Tibial nerve (tissue), 4 donors: ENCODE measurements at regions not wholly inside any gene's neighbourhood (a gene's known extent, or its start where the extent isn't known, plus 50 kb on each side); places are given as distances from the start of the nearest gene placed in this dataset.
"Not testable (repeated sequence)": the region's sequence is repeated elsewhere in the genome, so short reads cannot be mapped to it uniquely, and the experiment has no call there.

Source experiments
- DNase-seq, 2 donors: peaks; one replicate each; pipeline ENCODE4 v3.0.0-alpha.2; 2019; ENCODE audit warnings: low spot score in 2 of 2
- H3K27ac ChIP-seq, 4 donors: fragments of 200-600 bp; sonication (generic) in 3 of 4; one replicate each; pipeline ENCODE4 v1.5.1; 2017 to 2019; ENCODE audit warnings: mild to moderate bottlenecking in 1 of 4
- H3K27me3 ChIP-seq, 2 donors: fragments of 200-600 bp; sonication (generic) in 1 of 2; one replicate each; pipeline versions ENCODE4 v1.5.1 to v1.6.0; 2017 to 2019
- H3K36me3 ChIP-seq, 3 donors: fragments of 200-600 bp; sonication (generic); one replicate each; pipeline ENCODE4 v1.5.1; 2018 to 2019
- H3K4me1 ChIP-seq, 4 donors: fragments of 200-600 bp; sonication (generic) in 3 of 4; one replicate each; pipeline ENCODE4 v1.5.1; 2017 to 2019
- H3K4me3 ChIP-seq, 4 donors: fragments of 200-600 bp; sonication (generic) in 3 of 4; one replicate each; pipeline ENCODE4 v1.5.1; 2017 to 2019; ENCODE audit warnings: mild to moderate bottlenecking in 1 of 4, moderate library complexity in 1 of 4
- H3K9me3 ChIP-seq, 4 donors: fragments of 200-600 bp; sonication (generic) in 3 of 4; one replicate each; pipeline ENCODE4 v1.5.1; 2017 to 2019
- CTCF ChIP-seq, 5 experiments: fragments of 200-600 bp in 3 of 5; fragments of 450-650 bp in 2 of 5; sonication (generic) in 3 of 5; IDR thresholded peaks; one replicate each; pipeline ENCODE4 v1.5.1; 2016 to 2019; ENCODE audit warnings: antibody characterized with exemption in 5 of 5, mild to moderate bottlenecking in 3 of 5, moderate library complexity in 2 of 5
- EP300 ChIP-seq, 2 donors: sonication (generic); formaldehyde crosslinking; IDR thresholded peaks; one replicate each; pipeline ENCODE4 v1.6.1; 2017; ENCODE audit warnings: antibody characterized with exemption in 2 of 2, mild to moderate bottlenecking in 1 of 2
- POLR2A ChIP-seq, 2 donors: fragments of 450-650 bp; IDR thresholded peaks; one replicate each; pipeline ENCODE4 v1.6.1; 2017; ENCODE audit warnings: antibody characterized with exemption in 2 of 2, mild to moderate bottlenecking in 2 of 2, moderate library complexity in 2 of 2
- WGBS, 2 donors: methylation state at CpG; one replicate each; pipeline ENCODE4 v1.1.5; 2018; 5-methylcytosine and 5-hydroxymethylcytosine counted together

DNA sequence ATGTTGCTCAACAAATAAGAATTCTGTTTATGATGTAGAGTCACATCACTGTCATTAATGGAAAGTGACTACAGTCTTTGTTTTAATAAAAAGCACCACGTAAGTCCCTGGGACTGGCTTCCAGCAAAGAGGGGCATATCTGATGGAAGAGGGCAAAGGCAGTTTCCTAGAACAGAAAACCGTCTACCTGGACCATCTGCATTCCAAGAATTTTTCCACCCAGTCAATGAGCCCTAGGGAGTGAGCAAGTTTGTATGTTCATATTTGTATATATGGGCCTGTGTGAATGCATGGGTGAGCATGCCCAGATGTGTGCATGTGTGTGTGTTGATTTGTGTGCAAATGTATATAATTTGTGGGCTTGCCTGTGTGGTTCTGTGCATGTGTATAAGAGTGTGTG, 156.8 kb upstream of the SEMA6A start:
- 71 to 85% methylated on average over 2 of the region's 2 CpGs for WGBS, 2 donors

DNA sequence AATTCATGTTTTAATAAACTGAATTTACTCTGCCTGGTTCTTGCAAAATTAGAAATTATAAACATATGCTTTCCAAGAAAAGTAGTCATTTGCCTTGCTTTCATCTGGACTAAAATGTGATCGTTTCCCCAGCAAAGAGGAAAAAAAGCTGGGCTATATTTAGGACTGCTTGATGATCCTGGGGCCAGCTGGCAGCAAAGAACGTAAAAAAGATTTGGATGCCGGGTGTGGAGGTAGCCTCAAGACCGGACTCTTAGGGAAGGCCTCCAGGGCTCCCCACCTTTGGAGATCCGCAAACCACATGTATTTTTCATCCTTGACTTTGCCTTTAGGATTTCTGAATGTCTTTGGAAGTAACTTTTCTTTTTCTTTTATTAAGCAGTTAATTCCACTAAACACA, 156.1 kb upstream of the SEMA6A start:
- TF ChIP-seq POLR2A (IDR thresholded peaks at IDR 0.05) = no peak
- TF ChIP-seq EP300 (IDR thresholded peaks at IDR 0.05) = no peak
- no peak for TF ChIP-seq CTCF (IDR thresholded peaks at IDR 0.05)
- peaks cover 0 to 5% (median 0%) of the 10 kb centered on the region in 4 donors for H3K4me1 ChIP-seq

More for the DNA sequence above, 156.8 kb upstream of the SEMA6A start:
- no peaks in the 10 kb centered on the region for H3K36me3 ChIP-seq
- H3K4me3 ChIP-seq = no peak overlapping the region
- H3K27ac ChIP-seq = no peak overlapping the region
- H3K9me3 ChIP-seq = no peaks in the 10 kb centered on the region
- DNase-seq = no peak
- TF ChIP-seq CTCF (IDR thresholded peaks at IDR 0.05) = no peak
- TF ChIP-seq POLR2A (IDR thresholded peaks at IDR 0.05) = no peak
- no peak for TF ChIP-seq EP300 (IDR thresholded peaks at IDR 0.05)
- no peaks in the 10 kb centered on the region for H3K27me3 ChIP-seq
- peaks cover 0 to 5% (median 0%) of the 10 kb centered on the region in 4 donors for H3K4me1 ChIP-seq

DNA sequence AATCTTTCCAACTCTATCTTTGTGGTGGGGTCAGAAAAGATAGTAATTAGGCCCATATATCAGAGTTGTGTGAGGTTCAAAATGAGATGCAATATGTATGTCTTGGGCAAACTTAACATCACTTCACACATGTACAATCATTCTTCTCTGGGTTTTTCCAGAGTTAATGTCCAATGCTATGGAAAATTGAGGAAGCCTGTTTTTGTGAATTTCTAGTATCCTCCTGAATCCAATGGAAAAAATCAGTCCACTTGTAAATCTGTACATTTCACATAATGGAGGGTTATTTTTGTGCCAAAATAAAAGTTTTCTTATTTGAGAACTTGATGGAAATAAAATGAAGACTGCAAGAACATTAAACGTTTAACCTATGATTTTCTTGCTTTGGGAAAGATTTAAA, 155.6 kb upstream of the SEMA6A start:
- Histone ChIP-seq H3K4me3 (no peak overlapping the region), H3K36me3 (no peaks in the 10 kb centered on the region), H3K9me3 (no peaks in the 10 kb centered on the region), H3K27me3 (no peaks in the 10 kb centered on the region), H3K4me1 (peaks cover 0 to 5% (median 0%) of the 10 kb centered on the region in 4 donors), H3K27ac (no peak overlapping the region)
- no peak for TF ChIP-seq CTCF (IDR thresholded peaks at IDR 0.05)
- no peak for TF ChIP-seq EP300 (IDR thresholded peaks at IDR 0.05)
- TF ChIP-seq POLR2A (IDR thresholded peaks at IDR 0.05) = no peak
- WGBS, 2 donors = 61 to 66% methylated on average over 1 of the region's 1 CpG
- no peak for DNase-seq

More for the DNA sequence above, 156.1 kb upstream of the SEMA6A start:
- Histone ChIP-seq H3K36me3 (no peaks in the 10 kb centered on the region), H3K27me3 (no peaks in the 10 kb centered on the region), H3K9me3 (no peaks in the 10 kb centered on the region), H3K27ac (no peak overlapping the region), H3K4me3 (no peak overlapping the region)
- DNase-seq = no peak
- 58 to 65% methylated on average over 5 of the region's 5 CpGs for WGBS, 2 donors

GRCh38 chr5:116727248-116727647, 152.6 kb upstream of the SEMA6A start:
- WGBS, 2 donors = 91 to 98% methylated on average over 2 of the region's 2 CpGs
- no peaks in the 10 kb centered on the region for H3K9me3 ChIP-seq

DNA sequence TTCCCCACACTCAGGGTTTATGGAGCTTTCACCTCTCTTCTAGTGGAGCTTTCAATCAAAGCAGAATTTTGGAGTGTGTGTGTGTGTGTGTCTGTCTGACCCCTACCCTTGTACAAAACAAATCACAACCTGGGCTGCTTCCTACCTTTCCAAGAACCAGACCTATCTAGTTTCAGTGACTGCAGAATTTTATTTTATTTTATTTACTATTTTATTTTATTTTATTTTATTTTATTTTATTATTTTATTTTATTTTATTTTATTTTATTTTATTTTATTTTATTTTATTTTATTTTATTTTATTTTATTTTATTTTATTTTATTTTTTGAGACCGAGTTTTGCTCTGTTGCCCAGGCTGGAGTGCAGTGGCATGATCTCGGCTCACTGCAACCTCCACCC, 151.6 kb upstream of the SEMA6A start:
- H3K27ac ChIP-seq, H3K4me3 ChIP-seq, H3K9me3 ChIP-seq, H3K36me3 ChIP-seq, H3K27me3 ChIP-seq, DNase-seq, H3K4me1 ChIP-seq: not testable (repeated sequence)
- WGBS, 2 donors = 94 to 100% methylated on average over 2 of the region's 2 CpGs

More at GRCh38 chr5:116727248-116727647, 152.6 kb upstream of the SEMA6A start:
- Histone ChIP-seq H3K36me3 (no peaks in the 10 kb centered on the region), H3K27ac (no peak overlapping the region), H3K27me3 (no peaks in the 10 kb centered on the region), H3K4me1 (no peaks in the 10 kb centered on the region), H3K4me3 (no peak overlapping the region)
- TF ChIP-seq CTCF (IDR thresholded peaks at IDR 0.05) (no peak), POLR2A (IDR thresholded peaks at IDR 0.05) (no peak), EP300 (IDR thresholded peaks at IDR 0.05) (no peak)
- no peak for DNase-seq

GRCh38 chr5:116724971-116725370, 150.3 kb upstream of the SEMA6A start:
- DNase-seq = no peak
- H3K9me3 ChIP-seq = no peaks in the 10 kb centered on the region
- TF ChIP-seq POLR2A (IDR thresholded peaks at IDR 0.05) (no peak), EP300 (IDR thresholded peaks at IDR 0.05) (no peak), CTCF (IDR thresholded peaks at IDR 0.05) (no peak)
- WGBS, 2 donors = 94 to 95% methylated on average over 2 of the region's 2 CpGs
- H3K27ac ChIP-seq = no peak overlapping the region
- H3K27me3 ChIP-seq = no peaks in the 10 kb centered on the region
- no peak overlapping the region for H3K4me3 ChIP-seq
- no peaks in the 10 kb centered on the region for H3K4me1 ChIP-seq
- H3K36me3 ChIP-seq = no peaks in the 10 kb centered on the region
